ENCODE measurements at regions not wholly inside any gene's neighbourhood (a gene's known extent, or its start where the extent isn't known, plus 50 kb on each side); places are given as distances from the start of the nearest gene placed in this dataset.

DNA sequence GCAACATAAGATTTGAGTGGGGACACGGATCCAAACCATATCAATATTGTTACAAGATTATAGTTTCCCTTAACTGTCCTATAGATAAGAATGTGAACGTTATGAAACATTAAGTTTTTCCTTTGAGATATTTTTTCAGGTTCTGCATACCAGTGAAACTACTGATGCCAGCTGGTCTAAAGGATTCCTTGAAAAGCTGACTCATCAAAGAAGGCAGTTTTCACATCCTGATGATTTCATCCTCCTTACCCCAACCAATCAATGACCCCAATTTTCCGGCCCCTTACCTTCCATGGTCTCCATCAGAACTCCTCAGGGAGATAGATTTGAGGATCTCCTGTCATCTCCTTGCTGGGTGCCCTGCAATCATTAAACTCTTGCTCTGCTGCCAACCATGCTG is 64.1 kb upstream of the HS3ST4 start:
- Histone ChIP-seq H3K4me1 (no peaks in the 10 kb centered on the region), H3K4me3 (no peak overlapping the region), H3K36me3 (replicated peaks in 1 of 2; ENCODE audit: insufficient read depth in 1 of 2, low read depth in 2 of 2) (no peaks in the 10 kb centered on the region), H3K27ac (no peak overlapping the region), H3K9me3 (peaks cover 0 to 8% (median 0%) of the 10 kb centered on the region in 3 donors), H3K27me3 (no peaks in the 10 kb centered on the region)
- TF ChIP-seq POLR2A (IDR thresholded peaks at IDR 0.05) = no peak
- TF ChIP-seq, protein P1, sequence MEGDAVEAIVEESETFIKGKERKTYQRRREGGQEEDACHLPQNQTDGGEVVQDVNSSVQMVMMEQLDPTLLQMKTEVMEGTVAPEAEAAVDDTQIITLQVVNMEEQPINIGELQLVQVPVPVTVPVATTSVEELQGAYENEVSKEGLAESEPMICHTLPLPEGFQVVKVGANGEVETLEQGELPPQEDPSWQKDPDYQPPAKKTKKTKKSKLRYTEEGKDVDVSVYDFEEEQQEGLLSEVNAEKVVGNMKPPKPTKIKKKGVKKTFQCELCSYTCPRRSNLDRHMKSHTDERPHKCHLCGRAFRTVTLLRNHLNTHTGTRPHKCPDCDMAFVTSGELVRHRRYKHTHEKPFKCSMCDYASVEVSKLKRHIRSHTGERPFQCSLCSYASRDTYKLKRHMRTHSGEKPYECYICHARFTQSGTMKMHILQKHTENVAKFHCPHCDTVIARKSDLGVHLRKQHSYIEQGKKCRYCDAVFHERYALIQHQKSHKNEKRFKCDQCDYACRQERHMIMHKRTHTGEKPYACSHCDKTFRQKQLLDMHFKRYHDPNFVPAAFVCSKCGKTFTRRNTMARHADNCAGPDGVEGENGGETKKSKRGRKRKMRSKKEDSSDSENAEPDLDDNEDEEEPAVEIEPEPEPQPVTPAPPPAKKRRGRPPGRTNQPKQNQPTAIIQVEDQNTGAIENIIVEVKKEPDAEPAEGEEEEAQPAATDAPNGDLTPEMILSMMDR (IDR thresholded peaks at IDR 0.05) = no peak
- no peak for DNase-seq
- WGBS, 2 donors = 41 to 43% methylated on average over 3 of the region's 3 CpGs
- ATAC-seq = no peak
- intact Hi-C loops (cut with DNase I) = no loop called here

DNA sequence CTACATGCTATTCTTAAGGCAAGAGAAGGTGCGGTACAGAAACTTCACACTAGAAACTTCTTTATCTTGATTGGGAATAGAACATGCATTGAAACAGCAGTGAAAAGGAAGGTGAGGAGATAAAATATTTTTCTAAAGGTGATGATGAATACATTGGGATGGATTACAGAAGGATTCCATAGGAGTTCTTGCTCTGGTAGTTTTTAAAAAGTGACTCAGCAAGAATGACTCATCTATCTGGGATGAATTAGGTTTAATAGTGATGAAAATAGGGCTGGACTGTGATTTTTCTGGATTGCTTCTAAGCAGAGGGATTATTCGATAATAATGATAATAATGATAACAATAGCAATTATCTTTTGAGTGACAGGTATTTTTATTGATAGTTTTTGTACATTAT is 65.6 kb upstream of the HS3ST4 start:
- H3K4me1 ChIP-seq = no peaks in the 10 kb centered on the region
- no peak overlapping the region for H3K27ac ChIP-seq
- 72 to 80% methylated on average over 2 of the region's 2 CpGs for WGBS, 2 donors
- H3K27me3 ChIP-seq = no peaks in the 10 kb centered on the region
- DNase-seq = no peak
- no peak for TF ChIP-seq POLR2A (IDR thresholded peaks at IDR 0.05)
- TF ChIP-seq, protein P1 (IDR thresholded peaks at IDR 0.05) = no peak
- intact Hi-C loops (cut with DNase I) = no loop called here
- no peaks in the 10 kb centered on the region for H3K36me3 ChIP-seq (replicated peaks in 1 of 2; ENCODE audit: insufficient read depth in 1 of 2, low read depth in 2 of 2)
- H3K9me3 ChIP-seq = peaks cover 0 to 8% (median 0%) of the 10 kb centered on the region in 3 donors
- H3K4me3 ChIP-seq = no peak overlapping the region
- no peak for ATAC-seq

DNA sequence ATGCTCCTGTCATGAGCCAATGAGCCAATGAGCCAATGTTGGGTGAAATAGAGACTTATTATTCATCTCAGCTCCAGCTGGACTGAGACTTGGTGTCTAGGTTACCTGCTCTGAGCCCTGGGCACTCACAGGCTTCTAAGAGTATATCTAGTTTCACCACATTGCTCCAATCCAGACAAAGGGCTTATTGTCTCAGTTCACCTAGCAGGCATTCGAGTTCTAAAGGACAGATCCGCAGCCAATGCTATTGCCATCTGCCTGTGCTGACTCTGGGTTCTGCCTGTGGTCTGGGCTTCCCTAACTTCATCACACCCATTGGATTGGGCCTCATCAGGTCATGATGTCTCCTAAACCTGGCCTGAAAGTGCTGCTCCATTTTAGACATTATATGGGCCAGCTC is 66.1 kb upstream of the HS3ST4 start:
- Histone ChIP-seq H3K9me3 (peaks cover 0 to 8% (median 0%) of the 10 kb centered on the region in 3 donors), H3K4me3 (no peak overlapping the region), H3K36me3 (replicated peaks in 1 of 2; ENCODE audit: insufficient read depth in 1 of 2, low read depth in 2 of 2) (no peaks in the 10 kb centered on the region), H3K27ac (no peak overlapping the region), H3K27me3 (no peaks in the 10 kb centered on the region), H3K4me1 (no peaks in the 10 kb centered on the region)
- 28% methylated on average over 2 of the region's 2 CpGs; no CpG with 5 or more reads in 1 of the 2 donors for WGBS, 2 donors
- intact Hi-C loops (cut with DNase I) = no loop called here
- ATAC-seq = no peak
- DNase-seq = no peak
- TF ChIP-seq, protein P1 (IDR thresholded peaks at IDR 0.05) = no peak
- no peak for TF ChIP-seq POLR2A (IDR thresholded peaks at IDR 0.05)

DNA sequence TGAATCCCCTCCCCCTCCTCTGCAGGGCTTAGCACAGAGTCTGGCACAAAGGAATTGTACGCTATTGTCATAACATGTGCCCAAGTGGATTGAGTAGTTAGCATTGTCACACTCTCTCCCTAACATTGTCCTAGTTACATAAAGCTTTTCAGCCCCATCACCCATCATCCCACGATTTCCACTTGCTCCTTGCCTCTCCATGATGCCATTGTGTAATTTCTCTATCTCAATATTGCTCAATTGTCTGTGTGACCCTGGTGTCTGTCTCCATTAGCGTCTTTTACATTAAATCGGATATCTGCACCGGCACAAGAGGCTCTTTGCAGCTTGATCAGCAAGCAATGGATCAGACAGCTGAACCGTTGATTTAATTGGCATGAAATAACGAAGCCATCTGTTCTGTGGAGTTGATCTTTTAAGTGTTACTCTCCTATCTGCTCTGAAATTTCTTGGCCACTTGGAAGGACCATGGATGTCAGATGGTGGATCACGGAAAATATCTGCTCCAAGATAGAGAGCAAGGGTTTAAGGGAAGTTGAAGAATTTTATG is 77.0 kb upstream of the HS3ST4 start:
- DNase-seq = no peak
- intact Hi-C loops (cut with DNase I) = no loop called here
- Histone ChIP-seq H3K4me1 (no peaks in the 10 kb centered on the region), H3K36me3 (replicated peaks in 1 of 2; ENCODE audit: insufficient read depth in 1 of 2, low read depth in 2 of 2) (no peaks in the 10 kb centered on the region), H3K27ac (no peak overlapping the region), H3K4me3 (no peak overlapping the region), H3K9me3 (no peaks in the 10 kb centered on the region), H3K27me3 (no peaks in the 10 kb centered on the region)
- 67 to 79% methylated on average over 8 of the region's 8 CpGs for WGBS, 2 donors
- no peak for TF ChIP-seq POLR2A (IDR thresholded peaks at IDR 0.05)
- TF ChIP-seq, protein P1 (IDR thresholded peaks at IDR 0.05) = no peak
- ATAC-seq = no peak

DNA sequence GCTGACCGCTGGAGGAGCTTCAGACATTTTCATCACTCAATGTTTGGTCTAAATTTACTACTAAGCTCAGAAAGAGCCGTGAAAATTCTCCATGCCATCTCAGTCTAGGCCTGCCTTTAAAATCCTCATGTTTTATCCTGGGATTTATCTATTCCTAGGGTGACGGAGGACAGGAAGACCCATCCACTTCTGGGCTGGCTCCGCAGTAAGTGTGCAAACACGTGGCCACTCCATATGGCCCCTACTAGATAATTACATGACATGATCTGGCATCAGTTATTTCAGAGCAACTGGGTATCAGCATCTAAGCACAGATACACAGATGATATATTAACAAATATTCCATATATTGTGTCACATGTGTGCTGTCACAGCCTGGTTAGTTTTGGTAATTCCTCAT is 77.8 kb upstream of the HS3ST4 start:
- intact Hi-C loops (cut with DNase I) = no loop called here
- no peaks in the 10 kb centered on the region for H3K27me3 ChIP-seq
- no peaks in the 10 kb centered on the region for H3K36me3 ChIP-seq (replicated peaks in 1 of 2; ENCODE audit: insufficient read depth in 1 of 2, low read depth in 2 of 2)
- H3K27ac ChIP-seq = no peak overlapping the region
- H3K9me3 ChIP-seq = no peaks in the 10 kb centered on the region
- TF ChIP-seq POLR2A (IDR thresholded peaks at IDR 0.05) = no peak
- TF ChIP-seq, protein P1 (IDR thresholded peaks at IDR 0.05) = no peak
- ATAC-seq (no peak), DNase-seq (no peak)
- WGBS, 2 donors = 67 to 72% methylated on average over 5 of the region's 5 CpGs
- H3K4me3 ChIP-seq = no peak overlapping the region
- H3K4me1 ChIP-seq = no peaks in the 10 kb centered on the region

All from body of pancreas (tissue), 4 donors.